ENCODE measurements at regions not wholly inside any gene's neighbourhood (a gene's known extent, or its start where the extent isn't known, plus 50 kb on each side); places are given as distances from the start of the nearest gene placed in this dataset.
"Not testable (repeated sequence)": the region's sequence is repeated elsewhere in the genome, so short reads cannot be mapped to it uniquely, and the experiment has no call there.

GRCh38 chr6:76533661-76534060, 461.2 kb upstream of the IMPG1 start:
- no peak for ATAC-seq
- intact Hi-C loops (cut with micrococcal nuclease) = no loop called here
- no peak for DNase-seq

GRCh38 chr6:76532647-76533046, 460.2 kb upstream of the IMPG1 start:
- intact Hi-C loops (cut with micrococcal nuclease) = no loop called here
- no peak for ATAC-seq

GRCh38 chr6:76518443-76518842, 446.0 kb upstream of the IMPG1 start:
- ATAC-seq = no peak
- intact Hi-C loops (cut with micrococcal nuclease) = no loop called here
- DNase-seq = no peak

More at GRCh38 chr6:76532647-76533046, 460.2 kb upstream of the IMPG1 start:
- no peak for DNase-seq

GRCh38 chr6:76516924-76517323, 444.5 kb upstream of the IMPG1 start:
- intact Hi-C loops (cut with micrococcal nuclease) = no loop called here
- no peak for ATAC-seq

GRCh38 chr6:76510489-76510888, 438.0 kb upstream of the IMPG1 start:
- DNase-seq = no peak
- intact Hi-C loops (cut with micrococcal nuclease) = no loop called here
- no peak for ATAC-seq

More at GRCh38 chr6:76516924-76517323, 444.5 kb upstream of the IMPG1 start:
- DNase-seq = no peak

GRCh38 chr6:76509397-76509796, 436.9 kb upstream of the IMPG1 start:
- ATAC-seq (no peak), DNase-seq (no peak)
- intact Hi-C loops (cut with micrococcal nuclease) = no loop called here

GRCh38 chr6:76506808-76507207, 434.3 kb upstream of the IMPG1 start:
- ATAC-seq = no peak
- DNase-seq = no peak
- intact Hi-C loops (cut with micrococcal nuclease) = no loop called here

GRCh38 chr6:76495909-76496308, 423.4 kb upstream of the IMPG1 start:
- intact Hi-C loops (cut with micrococcal nuclease) = no loop called here
- ATAC-seq (no peak), DNase-seq (no peak)

GRCh38 chr6:76491376-76491775, 418.9 kb upstream of the IMPG1 start:
- intact Hi-C loops (cut with micrococcal nuclease); DNase-seq; ATAC-seq: not testable (repeated sequence)

- no peak for ATAC-seq
Measured at GRCh38 chr6:76490456-76490855, 418.0 kb upstream of the IMPG1 start.

GRCh38 chr6:76481101-76481500, 408.6 kb upstream of the IMPG1 start:
- DNase-seq = no peak
- intact Hi-C loops (cut with micrococcal nuclease) = no loop called here
- no peak for ATAC-seq

More at GRCh38 chr6:76490456-76490855, 418.0 kb upstream of the IMPG1 start:
- no peak for DNase-seq
- intact Hi-C loops (cut with micrococcal nuclease) = no loop called here

- ATAC-seq = no peak
- intact Hi-C loops (cut with micrococcal nuclease) = no loop called here
- no peak for DNase-seq
Measured at GRCh38 chr6:76472858-76473257, 400.4 kb upstream of the IMPG1 start.

GRCh38 chr6:76466286-76466685, 393.8 kb upstream of the IMPG1 start:
- ATAC-seq = no peak
- DNase-seq = no peak
- intact Hi-C loops (cut with micrococcal nuclease) = no loop called here

- ATAC-seq = no peak
- DNase-seq = no peak
- intact Hi-C loops (cut with micrococcal nuclease) = no loop called here
Measured at GRCh38 chr6:76465410-76465809, 392.9 kb upstream of the IMPG1 start.

- ATAC-seq = no peak
- intact Hi-C loops (cut with micrococcal nuclease) = no loop called here
- DNase-seq = no peak
Measured at GRCh38 chr6:76453270-76453669, 380.8 kb upstream of the IMPG1 start.

GRCh38 chr6:76451926-76452709, 379.7 kb upstream of the IMPG1 start:
- DNase-seq (no peak), ATAC-seq (no peak)
- intact Hi-C loops (cut with micrococcal nuclease) = no loop called here

- no peak for ATAC-seq
Measured at GRCh38 chr6:76448109-76448508, 375.6 kb upstream of the IMPG1 start.

GRCh38 chr6:76441875-76442274, 369.4 kb upstream of the IMPG1 start:
- intact Hi-C loops (cut with micrococcal nuclease) = no loop called here
- ATAC-seq (no peak), DNase-seq (no peak)

More at GRCh38 chr6:76448109-76448508, 375.6 kb upstream of the IMPG1 start:
- intact Hi-C loops (cut with micrococcal nuclease) = no loop called here
- DNase-seq = no peak

GRCh38 chr6:76439811-76440210, 367.3 kb upstream of the IMPG1 start:
- no peak for ATAC-seq
- DNase-seq = no peak
- intact Hi-C loops (cut with micrococcal nuclease) = no loop called here

GRCh38 chr6:76438768-76439167, 366.3 kb upstream of the IMPG1 start:
- no peak for ATAC-seq
- DNase-seq = no peak
- intact Hi-C loops (cut with micrococcal nuclease) = no loop called here

GRCh38 chr6:76435174-76435573, 362.7 kb upstream of the IMPG1 start:
- DNase-seq (no peak), ATAC-seq (peak; percentile 37)
- intact Hi-C loops (cut with micrococcal nuclease) = no loop called here
